ENCODE measurements at regions not wholly inside any gene's neighbourhood (a gene's known extent, or its start where the extent isn't known, plus 50 kb on each side); places are given as distances from the start of the nearest gene placed in this dataset.
"Not testable (repeated sequence)": the region's sequence is repeated elsewhere in the genome, so short reads cannot be mapped to it uniquely, and the experiment has no call there.

DNA sequence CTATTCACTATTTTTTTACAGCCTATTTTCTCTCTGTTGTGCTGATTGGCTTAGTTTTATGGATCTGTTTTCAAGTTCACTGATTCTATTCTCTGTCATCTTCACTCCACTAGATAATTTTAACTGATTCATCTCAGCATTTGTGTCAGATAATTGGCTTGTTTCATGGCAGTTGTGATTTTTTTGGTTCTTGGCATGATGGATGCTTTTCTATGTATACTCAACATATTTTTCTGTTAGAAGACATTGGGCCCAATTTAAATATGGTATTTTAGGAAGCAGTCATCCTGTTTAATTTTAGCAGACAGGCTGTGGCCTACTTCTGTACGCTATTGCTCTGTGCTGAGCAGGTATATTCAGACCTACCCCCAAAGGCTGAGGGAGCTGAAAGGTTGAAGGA is 1865.3 kb upstream of the ACO1 start:
- DNase-seq = no peak

DNA sequence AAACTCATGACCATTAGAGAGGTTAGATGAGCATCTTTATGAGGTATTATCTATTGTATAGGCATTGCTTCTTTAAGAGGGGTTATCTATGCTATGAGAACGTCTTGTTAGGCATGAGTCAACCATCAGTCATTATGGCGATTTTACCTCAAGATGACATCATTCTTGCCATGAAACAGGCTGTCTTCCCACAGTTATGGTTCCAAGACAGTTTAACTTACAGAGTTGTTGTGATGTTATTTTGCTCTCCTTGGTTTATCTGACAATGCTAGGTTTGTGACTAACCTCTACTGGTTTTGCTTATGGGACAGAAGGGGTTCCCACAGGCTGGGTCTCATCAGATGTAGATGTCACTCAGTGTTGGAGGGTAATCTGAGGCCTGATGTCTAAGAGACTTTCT is 1864.7 kb upstream of the ACO1 start:
- DNase-seq = no peak

DNA sequence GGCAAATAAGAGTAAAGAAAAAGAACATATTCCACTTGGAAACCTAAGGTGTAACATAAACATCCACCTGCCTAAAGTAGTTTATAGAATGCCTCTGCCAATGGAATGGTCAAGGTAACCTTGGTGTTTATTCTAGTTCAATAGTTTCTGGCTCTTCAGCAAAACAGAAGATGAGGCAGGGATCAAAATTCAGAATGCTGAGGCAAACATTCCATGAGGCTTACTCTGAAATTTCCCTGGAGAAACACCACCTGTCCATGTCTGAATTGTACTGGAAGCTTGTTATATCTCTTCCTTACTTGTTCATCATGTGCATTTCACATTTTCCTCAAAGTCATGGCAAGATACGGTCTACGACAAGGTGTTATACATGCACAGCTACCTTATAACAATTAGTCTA is 1862.4 kb upstream of the ACO1 start:
- DNase-seq = no peak

DNA sequence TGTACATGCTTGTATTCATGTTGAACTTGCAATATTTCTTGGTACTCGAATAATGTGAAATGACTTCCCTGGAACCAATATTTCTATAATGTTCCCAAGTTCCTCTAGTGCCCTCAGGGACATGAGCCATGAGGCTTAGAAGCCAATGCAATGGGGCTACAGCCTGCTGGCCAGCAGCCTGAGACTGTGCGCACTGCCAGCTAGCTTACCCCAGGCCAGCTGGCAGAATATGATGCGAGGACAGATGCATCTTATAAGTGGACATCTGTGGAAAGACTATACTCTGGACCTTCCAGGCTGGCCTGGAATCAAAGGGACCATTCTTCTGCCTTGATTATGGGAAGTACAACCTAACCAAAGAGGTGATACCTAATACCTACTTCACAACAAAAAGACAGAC is 1862.0 kb upstream of the ACO1 start:
- no peak for DNase-seq

DNA sequence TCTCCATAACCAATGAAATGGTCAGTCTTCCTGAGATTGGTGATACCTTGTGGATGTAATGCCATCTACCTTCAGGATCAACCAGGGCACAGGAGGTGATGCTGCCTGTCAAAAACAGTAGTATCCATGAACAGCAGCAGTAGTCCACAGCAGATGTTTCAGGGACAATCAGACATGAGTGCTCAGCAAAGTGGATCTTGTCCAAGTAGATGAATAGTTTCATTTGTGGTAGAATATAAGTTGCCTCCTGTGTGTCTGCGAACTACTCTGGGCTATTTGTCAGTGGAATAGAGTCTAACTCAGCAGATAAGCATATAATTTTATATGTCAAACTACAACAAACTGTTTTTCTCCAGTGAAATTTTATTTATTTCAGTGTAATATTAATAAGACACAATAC is 1860.1 kb upstream of the ACO1 start:
- DNase-seq = no peak

DNA sequence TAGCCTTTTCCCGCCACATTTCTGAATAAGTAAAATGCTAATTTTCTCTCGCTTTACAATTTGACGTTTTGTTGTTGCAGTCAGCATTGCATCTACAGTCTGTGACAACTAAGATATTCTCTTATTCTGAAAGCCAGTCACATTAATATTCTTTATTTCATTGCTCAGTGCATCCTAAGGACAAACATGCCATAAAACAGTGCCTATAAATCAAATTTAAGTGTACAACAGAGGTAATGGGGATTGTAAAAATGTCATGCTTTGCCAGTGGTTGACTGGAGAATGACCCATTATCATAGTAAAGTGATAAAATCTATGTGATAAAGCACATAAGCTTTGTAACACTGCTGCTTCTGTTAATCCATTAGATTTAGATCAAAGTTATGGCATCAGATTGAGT is 1850.0 kb upstream of the ACO1 start:
- no peak for DNase-seq

DNA sequence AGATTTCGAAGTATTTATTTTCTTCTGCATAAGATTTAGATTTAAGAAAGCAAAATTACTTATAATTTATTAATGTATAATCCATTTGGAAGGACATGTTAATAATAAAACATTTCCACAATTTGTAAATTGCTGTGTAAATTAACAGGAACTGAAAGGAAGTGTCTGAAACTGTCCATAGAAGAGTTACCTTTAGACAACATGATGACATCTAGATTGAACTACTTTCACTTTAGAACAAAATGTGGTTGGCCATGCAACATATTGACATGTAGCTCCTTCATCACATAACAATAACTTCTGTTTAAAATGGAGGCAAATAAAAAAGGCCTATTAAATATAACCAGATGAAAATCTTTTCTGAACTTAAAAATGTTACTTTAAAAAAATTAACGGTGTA is 1849.5 kb upstream of the ACO1 start:
- DNase-seq = no peak

DNA sequence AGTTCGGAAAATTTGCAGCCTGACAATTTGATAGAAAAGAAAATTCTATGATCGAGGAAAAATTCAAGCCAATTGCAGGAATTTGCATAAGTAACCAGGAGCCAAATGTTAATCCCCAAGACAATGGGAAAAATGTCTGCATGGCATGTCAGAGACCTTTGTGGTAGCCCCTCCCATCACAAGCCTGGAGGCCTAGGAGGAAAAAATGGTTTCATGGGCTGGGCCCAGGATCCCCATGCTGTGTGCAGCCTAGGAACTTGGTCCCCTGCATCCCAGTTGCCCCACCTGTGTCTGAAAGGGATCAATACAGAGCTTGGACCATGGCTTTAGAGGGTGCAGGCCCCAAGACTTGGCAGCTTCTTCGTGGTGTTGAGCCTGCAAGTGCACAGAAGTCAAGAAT is 1847.9 kb upstream of the ACO1 start:
- DNase-seq = no peak

DNA sequence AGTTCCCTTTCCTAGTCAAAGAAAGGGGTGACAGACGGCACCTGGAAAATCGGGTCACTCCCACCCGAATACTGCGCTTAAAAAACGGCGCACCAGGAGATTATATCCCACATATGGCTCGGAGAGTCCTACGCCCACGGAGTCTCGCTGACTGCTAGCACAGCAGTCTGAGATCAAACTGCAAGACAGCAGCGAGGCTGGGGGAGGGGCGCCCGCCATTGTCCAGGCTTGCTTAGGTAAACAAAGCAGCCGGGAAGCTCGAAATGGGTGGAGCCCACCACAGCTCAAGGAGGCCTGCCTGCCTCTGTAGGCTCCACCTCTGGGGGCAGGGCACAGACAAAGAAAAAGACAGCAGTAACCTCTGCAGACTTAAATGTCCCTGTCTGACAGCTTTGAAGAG is 1844.7 kb upstream of the ACO1 start:
- not testable (repeated sequence) for DNase-seq

DNA sequence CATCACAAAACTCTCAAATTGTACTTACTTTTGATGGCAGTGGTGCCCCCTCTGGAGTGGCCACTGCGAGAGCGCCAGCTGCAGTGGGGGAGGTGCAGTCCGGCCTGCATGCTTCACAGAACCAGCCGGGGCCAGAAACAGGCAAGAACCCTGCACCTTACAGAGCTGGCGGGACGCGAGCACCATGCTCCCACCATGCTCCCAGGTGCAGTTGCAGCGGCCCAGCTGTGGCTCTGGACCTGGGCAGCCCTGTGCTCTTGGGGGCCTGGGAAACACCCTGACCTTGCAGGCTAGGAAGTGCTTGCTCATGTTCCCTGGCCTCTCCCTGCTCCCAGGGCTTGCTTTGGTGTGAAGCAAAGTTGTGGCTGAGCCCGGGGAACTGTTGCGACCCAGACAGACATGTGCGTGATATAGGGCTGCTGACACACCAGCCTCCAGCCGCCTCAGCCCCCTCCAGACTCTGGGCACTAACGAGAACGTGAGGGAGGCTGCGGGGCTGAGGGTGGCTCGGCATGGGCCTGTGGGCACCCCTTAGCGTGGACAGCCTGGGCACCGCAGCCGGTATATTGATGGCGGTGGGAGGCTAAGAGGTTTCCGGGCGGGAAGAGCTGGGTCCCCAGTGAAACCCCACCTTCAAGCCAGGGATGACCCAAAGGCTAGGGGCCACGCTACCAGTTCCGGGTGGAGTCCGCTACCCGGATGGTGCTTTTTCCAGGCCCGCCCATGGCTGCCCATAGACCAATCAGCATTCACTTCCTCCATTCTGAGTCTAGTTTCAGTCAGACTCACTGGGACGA is 1809.9 kb upstream of the ACO1 start:
- peak; percentile 14 for DNase-seq

DNA sequence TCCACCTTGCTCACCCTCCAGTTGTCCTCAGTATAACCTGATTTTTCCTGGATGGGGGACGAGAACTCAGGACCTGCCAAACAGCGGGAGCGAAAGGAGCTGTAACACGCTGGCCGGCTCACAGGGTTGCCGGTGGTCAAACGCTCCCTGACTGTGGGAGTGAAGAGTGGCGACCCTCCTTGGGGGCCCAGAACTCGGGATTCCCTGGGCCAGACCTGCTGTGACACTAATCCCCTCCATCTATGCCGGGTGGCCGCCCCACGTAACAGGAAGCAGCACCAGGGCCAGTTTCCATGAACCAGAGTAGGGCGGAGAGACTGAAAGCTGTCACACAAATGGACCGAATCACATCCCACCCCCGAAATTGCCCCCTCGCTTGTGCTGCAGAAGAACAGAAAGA is 1809.2 kb upstream of the ACO1 start:
- no peak for DNase-seq

DNA sequence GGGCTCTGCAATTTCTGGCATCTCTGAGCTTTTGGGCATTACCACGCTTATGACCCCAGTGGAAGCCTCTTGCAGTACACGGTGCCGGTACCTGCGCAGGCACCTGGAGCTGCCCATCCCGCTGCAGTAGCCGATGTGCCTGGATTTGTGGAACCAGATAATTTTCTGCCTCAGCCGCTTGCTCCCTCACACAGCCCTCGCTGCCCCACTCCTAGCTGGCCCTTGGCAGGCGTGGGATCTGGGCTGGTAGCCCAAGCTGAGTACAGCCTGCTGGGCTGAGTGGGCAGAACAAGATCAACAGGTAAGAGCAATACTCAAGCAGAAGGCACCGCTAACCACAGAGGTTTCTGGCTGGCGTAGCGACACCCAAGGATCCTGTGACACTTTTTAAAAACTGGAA is 1808.8 kb upstream of the ACO1 start:
- no peak for DNase-seq

DNA sequence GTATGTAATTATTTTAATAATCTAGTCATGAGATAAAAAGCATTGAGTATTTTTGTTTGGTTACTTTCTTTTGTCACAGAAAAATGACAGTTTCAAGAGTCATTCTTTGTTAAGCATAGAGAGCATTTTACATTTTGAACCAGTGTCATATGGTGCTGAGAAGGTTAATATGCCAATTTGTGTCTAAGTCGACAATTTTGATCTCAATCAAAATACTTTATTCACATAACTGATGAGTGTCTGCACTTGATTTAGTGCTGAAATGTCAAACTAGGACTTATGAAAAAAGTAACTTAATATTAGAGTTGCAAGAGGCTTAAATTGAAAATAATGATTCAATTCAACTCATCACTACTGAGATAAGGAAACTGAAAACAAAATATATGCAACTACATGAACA is 1804.6 kb upstream of the ACO1 start:
- DNase-seq = no peak

DNA sequence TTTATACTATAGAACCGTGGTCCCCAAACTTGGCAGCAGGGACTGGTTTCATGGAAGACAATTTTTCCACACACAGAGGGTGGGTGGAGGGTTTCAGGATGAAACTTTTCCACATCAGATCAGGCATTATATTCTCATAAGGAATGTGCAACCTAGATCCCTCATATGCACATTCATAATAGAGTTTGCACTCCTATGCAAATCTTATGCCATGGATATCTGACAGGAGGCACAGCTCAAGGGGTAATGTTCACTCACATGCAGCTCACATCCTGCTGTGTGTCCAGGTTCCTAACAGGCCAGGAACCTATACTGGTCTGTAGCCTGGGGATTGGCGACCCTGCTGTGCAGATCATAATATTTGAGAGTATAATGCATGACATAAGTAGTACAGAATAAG is 1802.2 kb upstream of the ACO1 start:
- no peak for DNase-seq

DNA sequence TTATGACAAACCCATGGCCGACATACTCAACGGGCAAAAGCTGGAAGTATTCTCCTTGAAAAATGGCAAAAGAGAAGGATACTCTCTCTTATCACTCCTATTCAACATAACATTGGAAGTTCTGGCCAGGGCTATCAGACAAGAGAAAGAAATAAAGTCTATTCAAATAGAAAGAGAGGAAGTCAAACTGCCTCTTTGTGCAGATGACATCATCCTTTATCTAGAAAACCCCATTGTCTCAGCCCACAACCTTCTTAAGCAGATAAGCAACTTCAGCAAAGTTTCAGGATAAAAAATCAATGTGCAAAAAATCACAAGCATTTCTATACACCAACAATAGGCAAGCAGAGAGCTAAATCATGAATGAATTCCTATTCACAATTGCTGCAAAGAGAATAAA is 1799.9 kb upstream of the ACO1 start:
- DNase-seq = no peak

DNA sequence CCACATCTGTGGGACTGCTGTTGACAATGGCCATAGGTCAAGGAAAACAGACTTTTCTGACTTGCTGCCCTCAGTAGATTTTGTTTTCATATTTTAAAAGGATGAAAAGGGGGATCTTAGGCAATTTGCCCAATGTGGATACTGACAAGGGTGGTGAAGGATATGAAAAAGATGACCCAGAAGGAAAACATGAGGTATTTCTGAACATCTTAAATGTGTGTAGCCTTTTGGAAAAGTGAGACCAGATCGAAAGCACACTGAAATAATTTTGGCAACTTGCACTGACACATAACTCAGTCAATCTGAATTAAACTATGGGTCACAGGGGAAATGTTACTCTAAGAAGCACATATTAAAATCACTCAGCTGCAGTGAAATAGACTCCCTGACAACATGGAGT is 1793.0 kb upstream of the ACO1 start:
- no peak for DNase-seq

DNA sequence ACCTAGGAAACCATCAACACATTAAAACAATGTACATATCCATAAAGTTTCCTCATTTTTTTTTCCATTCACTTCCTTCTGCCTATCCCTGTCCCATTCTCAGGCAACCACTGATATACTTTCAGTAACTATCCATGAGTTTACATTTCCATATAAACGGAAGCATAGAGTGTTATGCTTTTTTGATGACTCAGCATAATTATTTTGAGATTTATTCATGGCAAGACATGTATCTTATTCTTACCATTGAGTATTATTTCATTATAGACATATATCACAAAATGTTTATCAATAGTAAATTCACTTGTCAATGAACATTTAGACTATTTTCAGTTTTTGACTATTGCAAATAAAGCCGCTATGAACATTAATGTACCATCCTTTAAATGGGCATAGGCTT is 1786.8 kb upstream of the ACO1 start:
- no peak for DNase-seq

DNA sequence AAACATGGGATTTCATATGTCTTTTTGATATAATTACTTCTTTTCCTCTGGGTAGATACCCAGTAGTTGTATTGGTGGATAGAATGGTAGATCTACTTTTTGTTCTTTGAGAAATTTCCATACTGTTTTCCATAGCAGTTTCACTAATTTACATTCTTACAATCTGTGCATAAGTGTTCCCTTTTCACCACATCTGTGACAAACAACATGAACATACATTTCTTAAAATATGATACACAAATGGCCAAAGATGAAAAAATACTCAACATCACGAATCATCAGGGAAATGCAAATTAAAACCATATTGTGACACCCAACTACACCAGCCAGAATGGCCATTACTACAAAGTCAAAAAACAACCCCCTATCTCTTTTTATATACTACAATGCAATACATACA is 1778.5 kb upstream of the ACO1 start:
- DNase-seq = no peak

DNA sequence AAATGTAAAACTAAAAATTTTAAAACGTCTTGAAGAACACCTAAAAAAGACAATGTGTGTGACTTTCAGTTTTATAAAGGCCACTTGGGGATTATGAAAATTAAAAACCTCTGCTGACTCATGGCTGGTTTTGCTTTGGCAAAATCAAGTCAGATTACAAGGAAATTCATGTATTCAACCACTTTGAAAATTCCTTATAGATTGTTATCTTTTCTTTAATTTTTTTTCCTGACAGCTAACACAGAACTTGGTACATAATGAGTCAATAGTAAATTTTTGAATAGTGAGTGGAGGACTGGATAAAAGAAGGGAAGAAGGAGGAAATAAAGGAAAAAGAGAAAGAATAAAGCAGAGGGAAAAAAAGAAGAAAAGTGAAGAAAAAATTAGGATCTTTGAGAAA is 1774.7 kb upstream of the ACO1 start:
- DNase-seq = no peak

DNA sequence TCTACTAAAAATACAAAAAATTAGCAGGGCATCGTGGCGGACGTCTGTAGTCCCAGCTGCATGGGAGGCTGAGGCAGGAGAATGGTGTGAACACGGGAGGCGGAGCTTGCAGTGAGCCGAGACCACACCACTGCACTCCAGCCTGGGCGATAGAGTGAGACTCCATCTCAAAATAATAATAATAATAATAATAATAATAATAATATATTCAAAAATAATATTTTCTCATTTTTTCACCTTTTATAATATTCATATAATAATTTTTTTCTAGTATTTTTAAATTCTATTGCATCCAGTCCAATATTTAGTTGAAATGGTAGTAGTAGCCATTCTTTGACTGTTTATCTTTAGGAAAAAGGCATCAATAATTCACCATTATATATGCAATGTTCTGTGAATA is 1767.7 kb upstream of the ACO1 start:
- DNase-seq = not testable (repeated sequence)

DNA sequence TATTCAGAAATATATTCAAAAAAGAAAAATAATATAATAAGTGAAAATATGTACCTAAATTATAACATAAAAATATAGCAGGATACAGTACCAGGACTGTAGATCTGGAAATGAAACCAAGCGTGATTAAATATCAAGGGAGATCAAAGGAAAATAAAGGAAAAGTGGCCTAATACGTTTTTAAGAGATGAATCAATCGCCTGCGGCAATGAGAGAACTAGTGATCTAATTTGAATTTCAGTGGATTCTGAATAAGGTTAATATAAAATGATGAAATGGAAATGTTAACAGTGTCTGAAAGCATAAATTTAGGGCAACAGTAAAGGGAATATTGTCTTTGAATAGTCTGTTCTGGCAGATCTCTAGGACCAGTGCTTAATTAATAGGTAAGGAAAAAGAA is 1761.9 kb upstream of the ACO1 start:
- no peak for DNase-seq

DNA sequence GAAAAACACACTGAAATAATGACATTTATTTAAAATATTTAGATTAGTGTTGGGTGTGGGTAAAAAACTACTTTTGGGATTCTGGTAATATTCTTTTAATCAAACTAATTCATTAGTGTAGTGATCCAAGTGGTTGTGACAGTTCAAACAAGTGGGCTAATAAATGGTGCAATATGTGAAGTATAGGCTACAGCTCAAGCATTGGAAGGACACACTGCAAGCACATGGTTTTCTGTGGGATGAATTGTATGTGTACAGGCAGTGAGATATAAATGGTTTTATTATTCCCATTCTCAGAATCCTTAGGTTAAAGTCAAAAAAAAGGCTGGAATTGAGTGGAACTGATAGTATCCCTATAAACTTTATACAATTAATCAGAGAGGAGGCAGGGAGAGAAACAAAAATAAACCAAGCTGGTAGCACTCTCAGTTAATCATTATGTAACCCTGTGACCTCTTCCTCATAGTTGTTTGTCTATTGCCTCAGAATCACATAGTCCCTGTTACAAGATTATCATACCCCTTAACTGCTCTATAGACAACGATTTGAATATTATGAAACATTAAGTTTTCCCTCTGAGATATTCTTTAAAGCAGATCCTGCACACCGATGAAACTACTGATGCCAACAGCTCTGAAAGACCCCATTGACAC is 1755.4 kb upstream of the ACO1 start:
- DNase-seq = no peak

DNA sequence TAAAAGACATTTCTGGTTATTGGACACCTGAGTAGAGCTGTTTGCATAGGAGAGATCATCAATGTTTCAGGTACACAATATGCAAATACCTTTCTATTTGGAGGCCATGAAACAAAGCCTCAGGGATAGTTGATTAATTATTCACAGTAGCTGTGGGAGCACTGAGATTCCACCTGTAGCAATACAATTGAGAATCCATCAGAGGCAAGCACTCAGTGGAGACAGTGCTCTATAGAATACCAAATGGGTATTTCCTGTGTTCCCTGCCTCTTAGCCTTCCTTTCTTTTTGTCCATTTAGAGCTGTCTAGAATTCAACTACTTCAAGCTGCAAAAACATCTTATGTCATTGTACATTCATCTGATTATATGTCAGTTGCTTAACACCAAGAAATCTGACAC is 1754.0 kb upstream of the ACO1 start:
- DNase-seq = no peak

DNA sequence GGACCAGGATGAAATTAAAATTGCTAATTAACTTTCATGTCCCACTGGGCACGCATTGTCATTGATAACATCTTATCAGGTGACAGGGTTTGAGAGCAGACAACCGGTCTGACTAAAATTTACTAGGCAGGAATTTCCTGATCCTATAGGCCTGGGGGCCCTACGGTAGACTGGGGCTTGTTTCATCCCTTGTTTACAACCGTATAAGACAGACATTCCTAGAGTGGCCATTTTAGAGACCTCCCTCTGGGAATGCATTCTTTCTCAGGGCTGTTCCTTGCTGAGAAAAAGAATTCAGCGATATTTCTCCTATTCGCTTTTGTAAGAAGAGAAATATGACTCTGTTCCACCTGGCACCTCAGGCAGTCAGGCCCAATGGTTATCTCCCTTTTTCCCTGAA is 1737.8 kb upstream of the ACO1 start:
- DNase-seq = not testable (repeated sequence)

DNA sequence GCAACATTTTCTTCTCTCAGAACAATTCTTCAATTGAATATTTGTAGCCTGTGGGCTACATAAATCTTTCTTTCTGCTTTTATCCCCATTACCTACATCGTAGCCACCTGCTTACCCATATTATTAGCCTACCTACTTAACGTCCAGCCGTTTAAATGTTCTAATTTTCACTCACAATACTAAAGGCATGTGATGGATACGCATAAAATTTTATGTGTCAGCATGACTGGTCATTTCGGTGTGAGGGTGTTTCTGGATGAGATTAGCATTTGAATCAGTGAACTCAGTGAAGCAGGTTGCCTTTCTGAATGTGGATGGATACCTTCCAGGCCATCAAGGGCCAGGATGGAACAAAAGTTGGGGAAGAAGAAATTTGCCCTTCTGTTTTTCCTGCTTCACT is 1722.5 kb upstream of the ACO1 start:
- no peak for DNase-seq

All from CD4-positive, alpha-beta T cell treated with Interleukin-15 for 1 hour (primary cell).